ENCODE measurements at regions not wholly inside any gene's neighbourhood (a gene's known extent, or its start where the extent isn't known, plus 50 kb on each side); places are given as distances from the start of the nearest gene placed in this dataset.

DNA sequence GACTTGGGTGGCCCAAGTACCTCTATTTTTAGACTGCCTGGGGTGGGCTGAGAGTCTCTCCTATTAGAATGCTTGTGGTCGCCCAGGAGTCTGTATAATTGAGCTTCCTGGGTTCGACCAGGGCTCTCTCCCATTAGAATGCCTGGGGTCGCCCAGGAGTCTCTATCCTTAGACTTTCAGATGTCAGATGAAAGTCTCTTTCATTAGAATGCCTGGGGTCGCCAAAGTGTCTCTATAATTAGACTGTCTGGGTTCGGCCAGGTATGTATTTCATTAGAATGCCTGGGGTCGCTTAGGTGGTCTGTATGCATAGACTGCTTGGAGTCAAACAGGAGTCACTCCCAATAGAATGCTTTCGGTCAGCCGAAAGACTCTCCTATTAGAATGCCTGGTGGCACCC is 1471.7 kb downstream of the UQCRFS1 start:
- TF ChIP-seq POLR2A (IDR thresholded peaks at IDR 0.05), result no peak
- TF ChIP-seq, protein P1, sequence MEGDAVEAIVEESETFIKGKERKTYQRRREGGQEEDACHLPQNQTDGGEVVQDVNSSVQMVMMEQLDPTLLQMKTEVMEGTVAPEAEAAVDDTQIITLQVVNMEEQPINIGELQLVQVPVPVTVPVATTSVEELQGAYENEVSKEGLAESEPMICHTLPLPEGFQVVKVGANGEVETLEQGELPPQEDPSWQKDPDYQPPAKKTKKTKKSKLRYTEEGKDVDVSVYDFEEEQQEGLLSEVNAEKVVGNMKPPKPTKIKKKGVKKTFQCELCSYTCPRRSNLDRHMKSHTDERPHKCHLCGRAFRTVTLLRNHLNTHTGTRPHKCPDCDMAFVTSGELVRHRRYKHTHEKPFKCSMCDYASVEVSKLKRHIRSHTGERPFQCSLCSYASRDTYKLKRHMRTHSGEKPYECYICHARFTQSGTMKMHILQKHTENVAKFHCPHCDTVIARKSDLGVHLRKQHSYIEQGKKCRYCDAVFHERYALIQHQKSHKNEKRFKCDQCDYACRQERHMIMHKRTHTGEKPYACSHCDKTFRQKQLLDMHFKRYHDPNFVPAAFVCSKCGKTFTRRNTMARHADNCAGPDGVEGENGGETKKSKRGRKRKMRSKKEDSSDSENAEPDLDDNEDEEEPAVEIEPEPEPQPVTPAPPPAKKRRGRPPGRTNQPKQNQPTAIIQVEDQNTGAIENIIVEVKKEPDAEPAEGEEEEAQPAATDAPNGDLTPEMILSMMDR (IDR thresholded peaks at IDR 0.05), result no peak
- H3K4me3 ChIP-seq, result no peak overlapping the region
- WGBS, 2 donors, result 92 to 93% methylated on average over 6 to 8 of the region's 8 CpGs
- H3K36me3 ChIP-seq (replicated peaks in 1 of 2; ENCODE audit: insufficient read depth in 1 of 2, low read depth in 2 of 2), result no peaks in the 10 kb centered on the region
- intact Hi-C loops (cut with DNase I), result no loop called here
- no peaks in the 10 kb centered on the region for H3K27me3 ChIP-seq
- H3K27ac ChIP-seq, result no peak overlapping the region
- no peak for DNase-seq
- ATAC-seq, result no peak
- H3K9me3 ChIP-seq, result peaks cover 0 to 16% (median 0%) of the 10 kb centered on the region in 3 donors
- H3K4me1 ChIP-seq, result no peaks in the 10 kb centered on the region

DNA sequence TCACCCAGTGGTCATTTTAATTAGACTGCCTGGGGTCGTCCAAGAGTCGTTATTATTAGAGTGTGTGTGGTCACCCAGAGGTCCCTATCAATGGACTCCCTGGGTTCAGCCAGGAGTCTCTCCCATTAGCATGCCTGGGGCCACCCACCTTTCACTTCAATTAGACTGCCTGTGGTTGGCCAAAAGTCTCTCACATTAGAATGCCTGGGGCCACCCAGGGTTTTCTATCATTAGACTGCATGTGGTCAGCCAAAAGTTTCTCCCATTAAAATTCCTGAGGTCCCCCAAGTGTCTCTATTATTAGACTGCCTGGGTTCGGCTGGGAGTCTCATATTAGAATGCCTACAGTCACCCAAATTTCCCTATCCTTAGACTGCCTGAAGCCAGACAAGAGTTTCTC is 1472.6 kb downstream of the UQCRFS1 start:
- Histone ChIP-seq H3K4me1 (no peaks in the 10 kb centered on the region), H3K36me3 (replicated peaks in 1 of 2; ENCODE audit: insufficient read depth in 1 of 2, low read depth in 2 of 2) (no peaks in the 10 kb centered on the region), H3K27ac (no peak overlapping the region), H3K4me3 (no peak overlapping the region), H3K27me3 (no peaks in the 10 kb centered on the region), H3K9me3 (peaks cover 0 to 16% (median 0%) of the 10 kb centered on the region in 3 donors)
- WGBS, 2 donors, result 75 to 90% methylated on average over 3 of the region's 3 CpGs
- no peak for TF ChIP-seq POLR2A (IDR thresholded peaks at IDR 0.05)
- TF ChIP-seq, protein P1 (IDR thresholded peaks at IDR 0.05), result no peak
- no peak for ATAC-seq
- DNase-seq, result no peak
- intact Hi-C loops (cut with DNase I), result no loop called here

DNA sequence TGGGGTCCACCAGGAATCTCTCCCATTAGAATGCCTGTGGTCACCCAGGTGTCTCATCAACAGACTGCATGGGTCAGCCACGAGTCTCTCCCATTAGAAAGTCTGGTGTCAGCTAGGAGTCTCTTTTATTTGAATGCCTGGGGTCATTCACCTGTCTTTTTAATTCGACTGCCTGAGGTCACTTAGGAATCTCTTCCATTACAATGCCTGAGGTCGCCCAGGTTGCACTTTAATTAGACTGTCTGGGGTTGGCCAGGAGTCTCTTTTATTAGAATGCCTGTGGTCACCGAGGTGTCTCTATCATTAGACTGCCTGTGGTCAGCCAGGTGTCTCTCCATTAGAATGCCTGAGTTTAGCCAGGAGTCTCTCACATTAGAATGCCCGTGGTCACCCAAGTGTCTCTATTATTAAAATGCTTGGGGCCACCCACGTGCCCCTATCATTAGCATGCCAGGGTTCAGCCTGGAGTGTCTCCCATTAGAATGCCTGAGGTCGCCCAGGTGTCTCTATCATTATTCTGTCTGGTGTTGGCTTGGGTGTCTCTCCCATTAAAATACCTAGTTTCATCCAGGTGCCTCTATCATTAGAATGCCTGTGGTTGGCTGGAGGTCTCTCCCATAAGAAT is 1474.3 kb downstream of the UQCRFS1 start:
- intact Hi-C loops (cut with DNase I), result no loop called here
- Histone ChIP-seq H3K27ac (no peak overlapping the region), H3K4me1 (no peaks in the 10 kb centered on the region), H3K36me3 (replicated peaks in 1 of 2; ENCODE audit: insufficient read depth in 1 of 2, low read depth in 2 of 2) (no peaks in the 10 kb centered on the region), H3K4me3 (no peak overlapping the region), H3K9me3 (peaks cover 0 to 16% (median 0%) of the 10 kb centered on the region in 3 donors), H3K27me3 (no peaks in the 10 kb centered on the region)
- no peak for ATAC-seq
- 70 to 96% methylated on average over 6 to 7 of the region's 7 CpGs for WGBS, 2 donors
- TF ChIP-seq POLR2A (IDR thresholded peaks at IDR 0.05), result no peak
- TF ChIP-seq, protein P1 (IDR thresholded peaks at IDR 0.05), result no peak
- no peak for DNase-seq

DNA sequence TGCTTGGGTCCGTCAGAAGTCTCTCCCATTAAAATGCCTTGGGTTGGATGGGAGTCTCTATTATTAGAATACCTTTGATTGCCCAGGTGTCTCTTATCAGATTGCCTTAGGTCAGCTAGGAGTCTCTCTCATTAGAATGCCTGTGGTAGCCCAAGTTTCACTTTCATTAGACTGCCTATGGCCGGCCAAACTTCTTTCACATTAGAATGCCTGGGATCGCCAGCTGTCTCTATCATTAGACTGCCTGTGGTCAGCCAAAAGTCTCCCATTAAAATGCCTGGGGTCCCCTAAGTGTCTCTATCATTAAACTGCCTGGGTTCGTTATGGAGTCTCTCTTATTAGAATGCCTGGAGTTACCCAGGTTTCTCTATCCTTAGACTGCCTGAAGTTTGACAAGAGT is 1476.7 kb downstream of the UQCRFS1 start:
- ATAC-seq (no peak), DNase-seq (no peak)
- no peaks in the 10 kb centered on the region for H3K36me3 ChIP-seq (replicated peaks in 1 of 2; ENCODE audit: insufficient read depth in 1 of 2, low read depth in 2 of 2)
- intact Hi-C loops (cut with DNase I), result no loop called here
- 88 to 89% methylated on average over 4 of the region's 4 CpGs for WGBS, 2 donors
- peaks cover 0 to 8% (median 0%) of the 10 kb centered on the region in 3 donors for H3K9me3 ChIP-seq
- H3K27me3 ChIP-seq, result no peaks in the 10 kb centered on the region
- H3K4me3 ChIP-seq, result no peak overlapping the region
- TF ChIP-seq, protein P1 (IDR thresholded peaks at IDR 0.05), result no peak
- no peak for TF ChIP-seq POLR2A (IDR thresholded peaks at IDR 0.05)
- no peaks in the 10 kb centered on the region for H3K4me1 ChIP-seq
- no peak overlapping the region for H3K27ac ChIP-seq

DNA sequence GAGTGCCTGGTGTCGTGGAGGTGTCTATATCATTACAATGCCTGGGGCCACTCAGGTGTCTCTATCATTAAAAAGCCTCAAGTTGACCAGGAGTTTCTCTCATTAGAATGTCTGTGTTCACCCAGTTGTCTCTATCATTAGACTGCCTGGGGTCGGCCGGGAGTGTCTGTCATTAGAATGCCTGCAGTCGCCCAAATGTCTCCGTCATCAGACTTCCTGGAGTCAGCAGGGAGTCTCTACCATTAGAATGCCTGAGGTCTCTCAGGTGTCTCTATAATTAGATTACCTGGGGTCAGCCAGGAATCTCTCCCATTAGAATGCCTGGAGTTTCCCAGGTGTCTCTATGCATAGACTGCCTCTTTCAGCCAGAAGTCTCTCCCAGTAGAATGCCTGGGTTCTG is 1477.6 kb downstream of the UQCRFS1 start:
- DNase-seq (no peak), ATAC-seq (no peak)
- H3K4me1 ChIP-seq, result no peaks in the 10 kb centered on the region
- H3K36me3 ChIP-seq (replicated peaks in 1 of 2; ENCODE audit: insufficient read depth in 1 of 2, low read depth in 2 of 2), result no peaks in the 10 kb centered on the region
- H3K27ac ChIP-seq, result no peak overlapping the region
- WGBS, 2 donors, result 90 to 94% methylated on average over 4 to 5 of the region's 5 CpGs
- intact Hi-C loops (cut with DNase I), result no loop called here
- TF ChIP-seq, protein P1 (IDR thresholded peaks at IDR 0.05), result no peak
- no peak for TF ChIP-seq POLR2A (IDR thresholded peaks at IDR 0.05)
- H3K4me3 ChIP-seq, result no peak overlapping the region
- H3K27me3 ChIP-seq, result no peaks in the 10 kb centered on the region
- H3K9me3 ChIP-seq, result peaks cover 0 to 11% (median 0%) of the 10 kb centered on the region in 3 donors
